Endothelial cell of umbilical vein (primary cell): ENCODE measurements at regions not wholly inside any gene's neighbourhood (a gene's known extent, or its start where the extent isn't known, plus 50 kb on each side); places are given as distances from the start of the nearest gene placed in this dataset.

Source experiments
- BruUV-seq: library from RNA; stranded (reverse); fragments of 400-500 nt; replicated peaks from 2 replicates; lab custom pipeline; 2021; lab: Mats Ljungman, UMichigan
- CTCF ChIA-PET: fragments of 300-600, 350-600 bp; sonication (Branson Sonifier 250); formaldehyde crosslinking; loops from one replicate; lab custom pipeline; 2021; ENCODE audit warnings: antibody characterized with exemption, inconsistent platforms; lab: Charles Lee
- POLR2A ChIA-PET: fragments of 300-600, 350-600 bp; sonication (Branson Sonifier 250); formaldehyde crosslinking; loops from one replicate; lab custom pipeline; 2021; ENCODE audit warnings: antibody characterized with exemption, inconsistent platforms; lab: Charles Lee
- DNase-seq: peaks from one replicate; pipeline ENCODE4 v3.0.0-alpha.2; 2011; ENCODE audit warnings: low read depth, low spot score
- FAIRE-seq: peaks from 2 replicates; lab custom pipeline; 2011; peaks lifted over from hg19 to GRCh38; lab: Jason Lieb, UNC
- H2AFZ ChIP-seq: 2 replicates; pipeline ENCODE4 v1.6.0; 2012; ENCODE audit warnings: low read depth, low read length, control low read depth, inconsistent platforms
- H3K27ac ChIP-seq: 2 replicates; pipeline ENCODE4 v1.5.1; 2011; ENCODE audit warnings: low read depth, mild to moderate bottlenecking, control low read depth, low read length, moderate library complexity; ENCODE audit not compliant: insufficient read depth
- H3K27me3 ChIP-seq, 2 experiments: 2 replicates each; pipeline versions ENCODE4 v1.6.0 to v1.6.1; 2011; ENCODE audit warnings: low read length in 2 of 2, mixed read lengths in 1 of 2; ENCODE audit not compliant: control insufficient read depth in 2 of 2, insufficient read depth in 2 of 2
- H3K36me3 ChIP-seq, 2 experiments: 2 replicates in 1 of 2; 3 replicates in 1 of 2; pipeline ENCODE4 v1.5.1; 2011; ENCODE audit warnings: low read length in 2 of 2, mild to moderate bottlenecking in 1 of 2, moderate library complexity in 1 of 2; ENCODE audit not compliant: control insufficient read depth in 2 of 2, insufficient read depth in 2 of 2; ENCODE audit errors: extremely low read depth in 1 of 2
- H3K4me1 ChIP-seq: 3 replicates; pipeline ENCODE4 v1.5.1; 2011; ENCODE audit warnings: mild to moderate bottlenecking, low read length; ENCODE audit not compliant: control insufficient read depth, insufficient read depth; ENCODE audit errors: extremely low read depth
- H3K4me2 ChIP-seq: 2 replicates; pipeline ENCODE4 v1.6.1; 2011; ENCODE audit warnings: low read length, control low read depth, mixed read lengths; ENCODE audit not compliant: insufficient read depth
- H3K4me3 ChIP-seq, 3 experiments: fragments of 200-600 bp in 1 of 3; sonication (generic), shearing (Covaris generic) in 1 of 3; replicated peaks in 1 of 3; 2 replicates each; pipeline ENCODE4 v1.5.1; 2011 to 2016; ENCODE audit warnings: control low read depth in 3 of 3, low read length in 3 of 3, mild to moderate bottlenecking in 2 of 3, inconsistent platforms in 1 of 3, low read depth in 1 of 3, moderate library complexity in 1 of 3; ENCODE audit not compliant: insufficient read depth in 1 of 3
- H3K79me2 ChIP-seq: 2 replicates; pipeline ENCODE4 v1.6.0; 2012; ENCODE audit warnings: low read length, inconsistent platforms; ENCODE audit not compliant: control insufficient read depth, insufficient read depth
- H3K9ac ChIP-seq: replicated peaks from 2 replicates; pipeline ENCODE3; 2011; ENCODE audit warnings: low read length, control low read depth; ENCODE audit not compliant: insufficient read depth; ENCODE audit errors: extremely low read depth
- H3K9me1 ChIP-seq: replicated peaks from 3 replicates; pipeline ENCODE4 v1.6.0; 2011; ENCODE audit warnings: mild to moderate bottlenecking, low read length; ENCODE audit not compliant: control insufficient read depth, insufficient read depth; ENCODE audit errors: extremely low read depth
- H3K9me3 ChIP-seq: replicated peaks from 2 replicates; pipeline ENCODE4 v1.5.1; 2012; ENCODE audit warnings: low read length, inconsistent platforms; ENCODE audit not compliant: control insufficient read depth, insufficient read depth
- H4K20me1 ChIP-seq: replicated peaks from 2 replicates; pipeline ENCODE3; 2011; ENCODE audit warnings: mild to moderate bottlenecking, low read length; ENCODE audit not compliant: control insufficient read depth, insufficient read depth; ENCODE audit errors: extremely low read depth
- CTCF ChIP-seq, 2 donors: IDR thresholded peaks; 1 replicate in 1 of 2; 2 replicates in 1 of 2; pipeline ENCODE4 v1.5.1; 2011; ENCODE audit warnings: low read length in 2 of 2, mild to moderate bottlenecking in 2 of 2, moderate library complexity in 2 of 2, control low read depth in 1 of 2, inconsistent platforms in 1 of 2, low read depth in 1 of 2; ENCODE audit not compliant: insufficient read depth in 1 of 2; ENCODE audit errors: extremely low read depth in 1 of 2
- EZH2 ChIP-seq: IDR thresholded peaks from 2 replicates; pipeline ENCODE4 v1.6.1; 2012; ENCODE audit warnings: borderline replicate concordance, low read depth, mild to moderate bottlenecking, moderate library complexity, low read length, inconsistent platforms; ENCODE audit not compliant: severe bottlenecking
- FOS ChIP-seq: IDR thresholded peaks from 2 replicates; pipeline ENCODE4 v1.6.1; 2011; ENCODE audit warnings: mild to moderate bottlenecking, low read length, moderate library complexity, borderline replicate concordance; ENCODE audit not compliant: insufficient read depth
- GATA2 ChIP-seq: IDR thresholded peaks from 2 replicates; pipeline ENCODE4 v1.7.0; 2011; ENCODE audit warnings: low read depth, mild to moderate bottlenecking, moderate library complexity, mixed read lengths, low read length; ENCODE audit not compliant: insufficient read length, insufficient read depth
- JUN ChIP-seq: IDR thresholded peaks from 2 replicates; pipeline ENCODE4 v1.6.1; 2011; ENCODE audit warnings: borderline replicate concordance, low read depth; ENCODE audit not compliant: insufficient read length, insufficient read depth
- MAX ChIP-seq: IDR thresholded peaks from 2 replicates; pipeline ENCODE4 v1.6.1; 2011; ENCODE audit not compliant: insufficient read depth, insufficient read length
- MYC ChIP-seq: IDR thresholded peaks from one replicate; pipeline ENCODE4 v1.6.1; 2011; ENCODE audit warnings: mild to moderate bottlenecking, low read depth, low read length
- POLR2A ChIP-seq: IDR thresholded peaks from 2 replicates; pipeline ENCODE4 v1.6.1; 2012; ENCODE audit warnings: low read depth, mild to moderate bottlenecking, control low read depth, low read length
- POLR2AphosphoS5 ChIP-seq: IDR thresholded peaks from 2 replicates; pipeline ENCODE4 v1.6.1; 2012; ENCODE audit warnings: low read depth, mild to moderate bottlenecking, control low read depth, low read length, moderate library complexity; ENCODE audit not compliant: insufficient read depth
- dilution Hi-C: fragments of 300-500 bp; cut with MboI; formaldehyde crosslinking; loops from one replicate; pipeline ENCODE4 v1.15.0; 2019; ENCODE audit warnings: low sequenced_read_pairs; ENCODE audit not compliant: extremely low pct_ligation_motif_present
- intact Hi-C: fragments of 100-400 bp; cut with micrococcal nuclease; formaldehyde crosslinking; loops from one replicate; pipeline ENCODE4 v1.10.0; 2022

GRCh38 chr21:21731626-21732025 is 733.4 kb downstream of the NCAM2 start:
- Histone ChIP-seq H3K4me1 (no peaks in the 10 kb centered on the region), H3K9me3 (no peaks in the 10 kb centered on the region), H3K27ac (no peak overlapping the region), H3K36me3 (no peaks in the 10 kb centered on the region), H3K79me2 (no peaks in the 10 kb centered on the region), H3K4me3 (no peak overlapping the region), H2AFZ (no peak overlapping the region), H3K27me3 (no peaks in the 10 kb centered on the region), H3K9ac (no peak overlapping the region), H4K20me1 (no peaks in the 10 kb centered on the region), H3K4me2 (no peak overlapping the region), H3K9me1 (no peaks in the 10 kb centered on the region)
- dilution Hi-C loops: no loop called here
- intact Hi-C loops: no loop called here
- no peak for FAIRE-seq
- no TSS peak for BruUV-seq
- ChIA-PET POLR2A (no interaction called here), CTCF (no interaction called here)
- TF ChIP-seq FOS (no peak), MYC (no peak), JUN (no peak), POLR2AphosphoS5 (no peak), EZH2 (no peak), MAX (no peak), POLR2A (no peak), CTCF (IDR thresholded peaks at IDR 0.05; ENCODE audit: extremely low read depth in 1 of 2, insufficient read depth in 1 of 2, low read depth in 1 of 2, low read length in 2 of 2) (no peak), GATA2 (no peak)
- DNase-seq: no peak
